PC-9 (cell line): ENCODE measurements at regions not wholly inside any gene's neighbourhood (a gene's known extent, or its start where the extent isn't known, plus 50 kb on each side); places are given as distances from the start of the nearest gene placed in this dataset.
"Not testable (repeated sequence)": the region's sequence is repeated elsewhere in the genome, so short reads cannot be mapped to it uniquely, and the experiment has no call there.

Source experiments
- BruUV-seq: library from RNA; stranded (reverse); fragments of 400-500 nt; replicated peaks from 2 replicates; lab custom pipeline; 2021; lab: Mats Ljungman, UMichigan
- CTCF ChIA-PET: fragments of 300-600 bp; sonication (Branson Sonifier 250); formaldehyde crosslinking; loops from one replicate; lab custom pipeline; 2022; ENCODE audit warnings: antibody characterized with exemption; lab: Charles Lee
- POLR2A ChIA-PET: fragments of 300-600 bp; sonication (Branson Sonifier 250); formaldehyde crosslinking; loops from one replicate; lab custom pipeline; 2022; ENCODE audit warnings: antibody characterized with exemption; ENCODE audit not compliant: unreplicated experiment; lab: Charles Lee
- DNase-seq, 2 experiments: peaks; one replicate each; pipeline versions ENCODE4 v3.0.0 to v3.0.0-alpha.2; 2015 to 2022; ENCODE audit warnings: mixed read lengths in 1 of 2
- H2AFZ ChIP-seq: fragments of 200-600 bp; sonication (generic); 2 replicates; pipeline ENCODE4 v1.8.1; 2017; ENCODE audit warnings: antibody characterized with exemption
- H3F3A ChIP-seq: fragments of 200-600 bp; sonication (generic); 2 replicates; pipeline ENCODE4 v1.8.1; 2017; ENCODE audit warnings: antibody characterized with exemption, mild to moderate bottlenecking, low read depth; ENCODE audit not compliant: insufficient read depth
- H3K27ac ChIP-seq: fragments of 200-600 bp; sonication (generic); 2 replicates; pipeline ENCODE4 v1.6.1; 2016; ENCODE audit warnings: mixed run types
- H3K27me3 ChIP-seq: fragments of 200-600 bp; sonication (generic); 2 replicates; pipeline ENCODE4 v1.6.1; 2016; ENCODE audit warnings: low read depth, mixed run types; ENCODE audit not compliant: insufficient read depth
- H3K36me3 ChIP-seq: fragments of 200-600 bp; sonication (generic); 2 replicates; pipeline ENCODE4 v1.6.1; 2016; ENCODE audit warnings: low read depth, mixed run types
- H3K4me1 ChIP-seq: fragments of 200-600 bp; sonication (generic); replicated peaks from 2 replicates; pipeline ENCODE4 v1.6.1; 2016; ENCODE audit warnings: mixed run types; ENCODE audit not compliant: insufficient read depth
- H3K4me2 ChIP-seq: fragments of 200-600 bp; sonication (generic); 2 replicates; pipeline ENCODE4 v1.6.1; 2017; ENCODE audit warnings: mixed run types
- H3K4me3 ChIP-seq: fragments of 200-600 bp; sonication (generic); 2 replicates; pipeline ENCODE4 v1.6.1; 2016; ENCODE audit warnings: mixed run types
- H3K79me2 ChIP-seq: fragments of 200-600 bp; sonication (generic); 2 replicates; pipeline ENCODE4 v1.6.1; 2017; ENCODE audit warnings: low read depth, mixed run types
- H3K9me2 ChIP-seq: fragments of 200-600 bp; sonication (generic); 2 replicates; pipeline ENCODE4 v1.8.1; 2017; ENCODE audit warnings: mild to moderate bottlenecking; ENCODE audit not compliant: insufficient read depth
- H3K9me3 ChIP-seq: fragments of 200-600 bp; sonication (generic); 2 replicates; pipeline ENCODE4 v1.8.1; 2016; ENCODE audit warnings: low read depth; ENCODE audit not compliant: insufficient read depth
- H4K20me1 ChIP-seq: fragments of 200-600 bp; sonication (generic); 2 replicates; pipeline ENCODE4 v1.8.1; 2017; ENCODE audit not compliant: insufficient read depth
- CTCF ChIP-seq: fragments of 200-600 bp; sonication (generic); conservative IDR thresholded peaks from 2 replicates; pipeline ENCODE4 v1.6.1; 2017; ENCODE audit warnings: mixed run types, antibody characterized with exemption, mild to moderate bottlenecking, moderate library complexity
- EZH2 ChIP-seq: fragments of 200-600 bp; sonication (generic); IDR thresholded peaks from 2 replicates; pipeline ENCODE4 v1.8.0; 2017; ENCODE audit warnings: antibody characterized with exemption, low read depth
- intact Hi-C: fragments of 100-400 bp; cut with micrococcal nuclease; formaldehyde crosslinking; loops from one replicate; pipeline ENCODE4 v1.10.0; 2022; ENCODE audit not compliant: unreplicated experiment

GRCh38 chr14:66322564-66322963, 163.6 kb upstream of the CCDC196 start:
- Histone ChIP-seq H3K9me2 (no peaks in the 10 kb centered on the region), H3F3A (no peaks in the 10 kb centered on the region), H3K9me3 (peaks cover 8% of the 10 kb centered on the region), H3K36me3 (no peaks in the 10 kb centered on the region), H2AFZ (no peak overlapping the region), H3K79me2 (no peaks in the 10 kb centered on the region), H3K27me3 (no peaks in the 10 kb centered on the region), H3K4me1 (no peaks in the 10 kb centered on the region), H3K4me2 (no peak overlapping the region), H4K20me1 (no peaks in the 10 kb centered on the region), H3K4me3 (no peak overlapping the region), H3K27ac (no peak overlapping the region)
- intact Hi-C loops, result no loop called here
- DNase-seq, result no peak
- ChIA-PET CTCF (no interaction called here), POLR2A (no interaction called here)
- no peak for TF ChIP-seq EZH2
- no peak for TF ChIP-seq CTCF
- BruUV-seq, result no TSS peak

GRCh38 chr14:66330228-66330627, 155.9 kb upstream of the CCDC196 start:
- Histone ChIP-seq H3K36me3 (no peaks in the 10 kb centered on the region), H4K20me1 (no peaks in the 10 kb centered on the region), H3K27ac (no peak overlapping the region), H3K4me1 (no peaks in the 10 kb centered on the region), H3K9me2 (no peaks in the 10 kb centered on the region; the same call in 1 of the 2 replicates), H3K4me2 (no peak overlapping the region), H3F3A (no peaks in the 10 kb centered on the region), H3K27me3 (no peaks in the 10 kb centered on the region), H3K79me2 (no peaks in the 10 kb centered on the region), H3K4me3 (no peak overlapping the region), H3K9me3 (no peaks in the 10 kb centered on the region), H2AFZ (no peak overlapping the region)
- DNase-seq, result no peak
- TF ChIP-seq CTCF (no peak), EZH2 (no peak)
- BruUV-seq, result no TSS peak
- CTCF ChIA-PET, result interaction anchor here (0.6 kb wide), 1 partner anchor 261 kb away, joined by 3 read pairs; no protein-coding TSS in a partner anchor
- intact Hi-C loops, result no loop called here
- POLR2A ChIA-PET, result no interaction called here

- CTCF ChIA-PET, result interaction anchor here (0.6 kb wide), 1 partner anchor 261 kb away, joined by 3 read pairs; no protein-coding TSS in a partner anchor
- POLR2A ChIA-PET, result no interaction called here
- no TSS peak for BruUV-seq
Measured at GRCh38 chr14:66330916-66331315, 155.3 kb upstream of the CCDC196 start.

GRCh38 chr14:66333293-66333692, 152.9 kb upstream of the CCDC196 start:
- H3K4me2 ChIP-seq, POLR2A ChIA-PET, H3K79me2 ChIP-seq, CTCF ChIA-PET, H3K36me3 ChIP-seq, H3K4me3 ChIP-seq, H4K20me1 ChIP-seq, BruUV-seq, H3F3A ChIP-seq, H3K27ac ChIP-seq, H3K27me3 ChIP-seq, H3K9me2 ChIP-seq, intact Hi-C loops, H3K4me1 ChIP-seq, H3K9me3 ChIP-seq, DNase-seq, H2AFZ ChIP-seq: not testable (repeated sequence)

More at GRCh38 chr14:66330916-66331315, 155.3 kb upstream of the CCDC196 start:
- H3K4me2 ChIP-seq, result no peak overlapping the region
- H3K27ac ChIP-seq, result no peak overlapping the region
- no peaks in the 10 kb centered on the region; the same call in 1 of the 2 replicates for H3K9me2 ChIP-seq
- intact Hi-C loops, result no loop called here
- DNase-seq, result peak in 1 of 2 experiments; percentile 10
- H2AFZ ChIP-seq, result no peak overlapping the region
- no peak for TF ChIP-seq CTCF
- TF ChIP-seq EZH2, result no peak
- no peaks in the 10 kb centered on the region for H3K4me1 ChIP-seq
- H3K9me3 ChIP-seq, result no peaks in the 10 kb centered on the region
- H3F3A ChIP-seq, result no peaks in the 10 kb centered on the region
- no peaks in the 10 kb centered on the region for H3K36me3 ChIP-seq
- no peak overlapping the region for H3K4me3 ChIP-seq
- H3K27me3 ChIP-seq, result no peaks in the 10 kb centered on the region
- no peaks in the 10 kb centered on the region for H3K79me2 ChIP-seq
- no peaks in the 10 kb centered on the region for H4K20me1 ChIP-seq
